ENCODE measurements at regions not wholly inside any gene's neighbourhood (a gene's known extent, or its start where the extent isn't known, plus 50 kb on each side); places are given as distances from the start of the nearest gene placed in this dataset.
"Not testable (repeated sequence)": the region's sequence is repeated elsewhere in the genome, so short reads cannot be mapped to it uniquely, and the experiment has no call there.

GRCh38 chr12:102728506-102729242 lies 188.4 kb downstream of the PAH start:
- no peak for DNase-seq (ENCODE audit: low spot score)

GRCh38 chr12:102726686-102727085 lies 190.4 kb downstream of the PAH start:
- no peak for DNase-seq (ENCODE audit: low spot score)

GRCh38 chr12:102722147-102722546 lies 194.9 kb downstream of the PAH start:
- DNase-seq (ENCODE audit: low spot score), result no peak

GRCh38 chr12:102708108-102708507 lies 208.9 kb downstream of the PAH start:
- no peak for DNase-seq (ENCODE audit: low spot score)

GRCh38 chr12:102702447-102703114 lies 214.5 kb downstream of the PAH start:
- no peak for DNase-seq (ENCODE audit: low spot score)

- no peak for DNase-seq (ENCODE audit: low spot score)
Measured at GRCh38 chr12:102696045-102696444, 215.7 kb upstream of the IGF1 start.

GRCh38 chr12:102694903-102695302 lies 214.5 kb upstream of the IGF1 start:
- DNase-seq (ENCODE audit: low spot score), result no peak

- DNase-seq (ENCODE audit: low spot score), result no peak
Measured at GRCh38 chr12:102691773-102692555, 211.6 kb upstream of the IGF1 start.

- DNase-seq (ENCODE audit: low spot score), result no peak
Measured at GRCh38 chr12:102690253-102690652, 209.9 kb upstream of the IGF1 start.

GRCh38 chr12:102689701-102690100 lies 209.3 kb upstream of the IGF1 start:
- no peak for DNase-seq (ENCODE audit: low spot score)

GRCh38 chr12:102687523-102687922 lies 207.2 kb upstream of the IGF1 start:
- DNase-seq (ENCODE audit: low spot score), result no peak

- DNase-seq (ENCODE audit: low spot score), result no peak
Measured at GRCh38 chr12:102685841-102686240, 205.5 kb upstream of the IGF1 start.

GRCh38 chr12:102685172-102685571 lies 204.8 kb upstream of the IGF1 start:
- no peak for DNase-seq (ENCODE audit: low spot score)

GRCh38 chr12:102682366-102683289 lies 202.3 kb upstream of the IGF1 start:
- DNase-seq (ENCODE audit: low spot score), result no peak

GRCh38 chr12:102681747-102682146 lies 201.4 kb upstream of the IGF1 start:
- no peak for DNase-seq (ENCODE audit: low spot score)

- DNase-seq (ENCODE audit: low spot score), result no peak
Measured at GRCh38 chr12:102681309-102681708, 200.9 kb upstream of the IGF1 start.

GRCh38 chr12:102680304-102680703 lies 199.9 kb upstream of the IGF1 start:
- DNase-seq (ENCODE audit: low spot score), result no peak

- DNase-seq (ENCODE audit: low spot score), result no peak
Measured at GRCh38 chr12:102676812-102677211, 196.4 kb upstream of the IGF1 start.

GRCh38 chr12:102675672-102676071 lies 195.3 kb upstream of the IGF1 start:
- no peak for DNase-seq (ENCODE audit: low spot score)

- DNase-seq (ENCODE audit: low spot score), result no peak
Measured at GRCh38 chr12:102673606-102674005, 193.2 kb upstream of the IGF1 start.

- not testable (repeated sequence) for DNase-seq (ENCODE audit: low spot score)
Measured at GRCh38 chr12:102672212-102672611, 191.8 kb upstream of the IGF1 start.

- DNase-seq (ENCODE audit: low spot score), result no peak
Measured at GRCh38 chr12:102669056-102669455, 188.7 kb upstream of the IGF1 start.
